Mucosa of rectum (tissue), 2 donors: ENCODE measurements at regions not wholly inside any gene's neighbourhood (a gene's known extent, or its start where the extent isn't known, plus 50 kb on each side); places are given as distances from the start of the nearest gene placed in this dataset.

Source experiments
- H3K27ac ChIP-seq, 2 donors: one replicate each; pipeline ENCODE4 v1.7.0; 2013; ENCODE audit warnings: inconsistent platforms in 2 of 2, low read depth in 2 of 2, low read length in 2 of 2
- H3K27me3 ChIP-seq, 2 donors: one replicate each; pipeline ENCODE4 v1.7.0; 2013; ENCODE audit warnings: low read length in 2 of 2; ENCODE audit not compliant: control insufficient read depth in 2 of 2, insufficient read depth in 2 of 2
- H3K36me3 ChIP-seq, 2 donors: one replicate each; pipeline ENCODE4 v1.7.0; 2013; ENCODE audit warnings: low read length in 2 of 2; ENCODE audit not compliant: control insufficient read depth in 2 of 2, insufficient read depth in 2 of 2
- H3K4me1 ChIP-seq, 2 donors: one replicate each; pipeline ENCODE4 v1.7.0; 2013; ENCODE audit warnings: low read length in 2 of 2, mild to moderate bottlenecking in 1 of 2; ENCODE audit not compliant: control insufficient read depth in 2 of 2, insufficient read depth in 2 of 2
- H3K4me3 ChIP-seq, 2 donors: one replicate each; pipeline ENCODE4 v1.7.0; 2013; ENCODE audit warnings: low read length in 2 of 2
- H3K9ac ChIP-seq, 2 donors: one replicate each; pipeline ENCODE4 v1.7.0; 2013; ENCODE audit warnings: low read length in 2 of 2, low read depth in 1 of 2, mild to moderate bottlenecking in 1 of 2
- H3K9me3 ChIP-seq, 2 donors: one replicate each; pipeline ENCODE4 v1.7.0; 2013; ENCODE audit warnings: low read length in 2 of 2; ENCODE audit not compliant: control insufficient read depth in 2 of 2
- donor health status: healthy.
- donor health status: Normal muscosa, but diverticular disease.

DNA sequence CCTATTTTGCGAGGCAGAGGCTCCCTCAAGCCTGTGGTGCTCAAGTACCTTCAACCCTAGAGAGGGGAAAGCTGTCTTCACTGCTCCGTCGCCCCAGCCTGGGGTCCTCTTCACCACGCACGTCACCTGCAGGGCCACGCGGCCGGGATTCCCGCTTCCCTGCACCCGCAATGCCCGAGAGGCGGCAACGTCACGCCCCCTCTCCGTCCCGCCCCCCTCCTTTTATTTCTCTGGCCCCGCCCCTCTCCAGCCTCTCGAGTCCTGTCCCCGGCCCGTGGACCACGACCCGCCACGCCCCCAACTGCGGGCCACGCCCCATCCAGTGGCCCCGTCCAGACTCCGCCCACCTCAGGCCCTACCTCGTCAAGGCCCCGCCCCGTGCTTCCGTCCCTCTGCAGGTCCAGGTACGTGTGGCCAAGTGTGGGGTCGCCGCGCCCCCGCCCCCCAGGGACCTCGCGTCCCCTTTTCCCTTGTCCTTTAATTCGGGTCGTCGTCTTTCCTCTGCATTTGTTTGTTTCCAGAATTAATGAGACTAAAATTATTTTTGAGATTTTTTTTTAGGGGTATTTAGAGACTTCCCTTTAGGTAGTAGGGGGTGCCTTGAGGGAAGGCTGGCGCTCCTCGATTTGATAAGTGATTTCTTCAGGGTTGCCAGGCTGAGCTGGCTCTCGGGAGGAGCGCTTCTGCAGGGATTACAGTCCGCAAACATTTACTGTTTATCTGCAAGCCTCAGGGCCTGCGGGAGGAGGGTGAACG is 69.8 kb upstream of the BAIAP2L1 start:
- Histone ChIP-seq H3K27ac (no peak overlapping the region), H3K27me3 (no peaks in the 10 kb centered on the region), H3K4me3 (peak overlapping the region in 1 of 2 donors; percentile 37), H3K36me3 (no peaks in the 10 kb centered on the region), H3K9me3 (no peaks in the 10 kb centered on the region), H3K9ac (no peak overlapping the region), H3K4me1 (no peaks in the 10 kb centered on the region)

GRCh38 chr7:98469088-98469487 is 68.2 kb upstream of the BAIAP2L1 start:
- no peak overlapping the region for H3K27ac ChIP-seq
- H3K36me3 ChIP-seq, result no peaks in the 10 kb centered on the region
- H3K4me1 ChIP-seq, result no peaks in the 10 kb centered on the region
- H3K27me3 ChIP-seq, result no peaks in the 10 kb centered on the region
- H3K9ac ChIP-seq, result no peak overlapping the region
- no peak overlapping the region for H3K4me3 ChIP-seq
- no peaks in the 10 kb centered on the region for H3K9me3 ChIP-seq

- Histone ChIP-seq H3K9me3 (no peaks in the 10 kb centered on the region), H3K9ac (no peak overlapping the region), H3K27me3 (no peaks in the 10 kb centered on the region), H3K36me3 (no peaks in the 10 kb centered on the region), H3K27ac (no peak overlapping the region), H3K4me3 (no peak overlapping the region), H3K4me1 (no peaks in the 10 kb centered on the region)
Measured at GRCh38 chr7:98467570-98468312, 66.9 kb upstream of the BAIAP2L1 start.

GRCh38 chr7:98465022-98465421 is 64.1 kb upstream of the BAIAP2L1 start:
- no peak overlapping the region for H3K9ac ChIP-seq
- no peaks in the 10 kb centered on the region for H3K9me3 ChIP-seq
- no peaks in the 10 kb centered on the region for H3K4me1 ChIP-seq
- no peaks in the 10 kb centered on the region for H3K27me3 ChIP-seq
- H3K27ac ChIP-seq, result no peak overlapping the region
- H3K36me3 ChIP-seq, result no peaks in the 10 kb centered on the region
- H3K4me3 ChIP-seq, result no peak overlapping the region

GRCh38 chr7:98464558-98464940 is 63.7 kb upstream of the BAIAP2L1 start:
- no peaks in the 10 kb centered on the region for H3K4me1 ChIP-seq
- no peak overlapping the region for H3K27ac ChIP-seq
- no peak overlapping the region for H3K9ac ChIP-seq
- H3K27me3 ChIP-seq, result no peaks in the 10 kb centered on the region
- H3K9me3 ChIP-seq, result no peaks in the 10 kb centered on the region
- no peaks in the 10 kb centered on the region for H3K36me3 ChIP-seq
- H3K4me3 ChIP-seq, result no peak overlapping the region

GRCh38 chr7:98463837-98464557 is 63.1 kb upstream of the BAIAP2L1 start:
- no peak overlapping the region for H3K27ac ChIP-seq
- H3K9me3 ChIP-seq, result no peaks in the 10 kb centered on the region
- no peaks in the 10 kb centered on the region for H3K36me3 ChIP-seq
- H3K4me3 ChIP-seq, result no peak overlapping the region
- H3K27me3 ChIP-seq, result no peaks in the 10 kb centered on the region
- no peak overlapping the region for H3K9ac ChIP-seq
- no peaks in the 10 kb centered on the region for H3K4me1 ChIP-seq

DNA sequence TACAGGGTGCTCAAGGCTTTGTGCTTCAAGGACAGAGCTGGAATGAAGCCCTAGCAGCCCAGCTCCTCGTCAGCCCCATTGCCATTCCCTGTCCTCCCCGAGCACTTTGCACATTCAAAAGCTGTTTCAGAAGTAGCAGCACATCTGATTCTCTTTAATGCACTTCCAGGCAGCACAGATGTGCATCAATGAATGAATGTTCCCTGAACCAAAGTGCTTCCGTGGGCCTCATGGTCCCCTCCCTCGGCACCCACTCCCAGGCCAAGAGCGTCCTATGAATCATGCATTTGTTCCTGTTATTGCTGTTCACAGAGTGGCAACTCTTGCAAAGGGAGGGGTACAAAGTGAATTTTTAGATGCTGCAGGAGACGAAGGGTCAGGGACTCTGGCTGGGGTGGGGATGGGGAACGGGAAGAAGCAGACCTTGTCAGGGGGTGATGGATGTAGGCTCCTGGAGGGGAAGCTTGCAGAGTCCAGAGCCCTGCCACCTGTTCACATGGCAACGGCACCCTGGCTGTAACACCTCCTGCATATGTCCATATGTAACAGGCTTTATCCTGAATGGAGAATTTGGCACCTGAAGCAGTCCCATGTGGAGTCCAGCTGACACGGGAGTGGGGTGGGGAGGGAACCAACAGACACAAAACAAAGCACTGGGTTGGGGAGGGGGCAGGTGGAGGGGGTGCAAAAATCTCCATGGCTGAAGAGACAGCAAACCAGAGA is 62.2 kb upstream of the BAIAP2L1 start:
- Histone ChIP-seq H3K9me3 (no peaks in the 10 kb centered on the region), H3K4me3 (no peak overlapping the region), H3K27ac (no peak overlapping the region), H3K27me3 (no peaks in the 10 kb centered on the region), H3K4me1 (no peaks in the 10 kb centered on the region), H3K9ac (no peak overlapping the region), H3K36me3 (no peaks in the 10 kb centered on the region)

DNA sequence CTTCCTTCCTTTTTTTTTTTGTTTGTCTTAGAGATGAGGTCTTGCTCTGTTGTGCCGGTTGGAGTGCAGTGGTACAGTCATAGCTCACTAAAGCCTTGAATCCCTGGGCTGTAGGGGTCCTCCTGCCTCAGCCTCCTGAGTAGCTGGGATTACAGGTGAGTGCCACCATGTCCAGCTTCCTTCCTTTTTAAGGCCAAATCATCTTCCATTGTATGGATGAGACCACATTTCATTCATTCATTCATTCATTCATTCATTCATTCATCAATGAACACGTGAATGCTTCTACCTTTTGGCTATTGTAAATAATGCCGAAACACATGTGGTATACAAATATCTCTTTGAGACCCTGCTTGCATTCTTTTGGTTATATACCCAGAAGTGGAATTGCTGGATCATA is 60.0 kb upstream of the BAIAP2L1 start:
- Histone ChIP-seq H3K36me3 (no peaks in the 10 kb centered on the region), H3K9me3 (no peaks in the 10 kb centered on the region), H3K4me1 (no peaks in the 10 kb centered on the region), H3K27me3 (no peaks in the 10 kb centered on the region), H3K4me3 (no peak overlapping the region), H3K9ac (no peak overlapping the region), H3K27ac (no peak overlapping the region)

GRCh38 chr7:98459529-98459928 is 58.6 kb upstream of the BAIAP2L1 start:
- H3K4me1 ChIP-seq, result no peaks in the 10 kb centered on the region
- no peaks in the 10 kb centered on the region for H3K27me3 ChIP-seq
- H3K36me3 ChIP-seq, result no peaks in the 10 kb centered on the region
- H3K4me3 ChIP-seq, result no peak overlapping the region
- no peaks in the 10 kb centered on the region for H3K9me3 ChIP-seq
- no peak overlapping the region for H3K27ac ChIP-seq
- H3K9ac ChIP-seq, result no peak overlapping the region
